GM12891 (cell line): ENCODE measurements at regions not wholly inside any gene's neighbourhood (a gene's known extent, or its start where the extent isn't known, plus 50 kb on each side); places are given as distances from the start of the nearest gene placed in this dataset.

Experiments
- PAX5 ChIP-seq: IDR thresholded peaks from 2 replicates; pipeline ENCODE4 v1.6.1; 2011; ENCODE audit warnings: low read length, moderate library complexity, mild to moderate bottlenecking; ENCODE audit not compliant: insufficient read depth, severe bottlenecking
- POLR2A ChIP-seq: IDR thresholded peaks from 2 replicates; pipeline ENCODE4 v1.6.1; 2011; ENCODE audit warnings: low read depth, low read length, control low read depth
- POLR2AphosphoS5 ChIP-seq: IDR thresholded peaks from 2 replicates; pipeline ENCODE4 v1.6.1; 2011; ENCODE audit warnings: low read depth, low read length, control low read depth
- POU2F2 ChIP-seq: IDR thresholded peaks from 2 replicates; pipeline ENCODE4 v1.6.1; 2011; ENCODE audit warnings: low read depth, mild to moderate bottlenecking, control low read depth, low read length, moderate library complexity
- SPI1 ChIP-seq: IDR thresholded peaks from 2 replicates; pipeline ENCODE4 v1.6.1; 2011; ENCODE audit warnings: low read depth, low read length, control low read depth
- TAF1 ChIP-seq: IDR thresholded peaks from 2 replicates; pipeline ENCODE4 v1.6.1; 2011; ENCODE audit warnings: low read depth, low read length, control low read depth

DNA sequence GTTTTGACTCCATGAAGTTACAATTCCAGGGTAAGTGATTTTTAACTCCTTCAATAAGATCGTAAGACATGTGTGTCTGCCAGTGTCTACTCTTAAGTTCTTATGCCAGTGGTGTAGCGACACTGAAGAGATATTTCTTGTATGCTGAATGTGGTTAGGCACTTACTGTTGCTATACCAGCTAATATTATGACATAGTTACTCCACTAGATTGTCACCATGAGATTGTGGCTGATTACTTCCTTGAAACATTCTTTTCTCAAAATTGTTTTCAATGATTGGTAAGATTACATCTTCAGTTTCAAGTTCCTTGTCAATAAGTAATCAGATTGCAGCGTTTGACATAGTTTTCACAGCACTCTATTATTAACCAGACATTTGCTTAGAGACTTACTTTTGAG lies 60.6 kb upstream of the PAGE5 start:
- TF ChIP-seq POLR2AphosphoS5: no peak
- no peak for TF ChIP-seq POLR2A
- no peak for TF ChIP-seq POU2F2
- TF ChIP-seq SPI1: no peak
- no peak for TF ChIP-seq TAF1
- no peak for TF ChIP-seq PAX5
